ENCODE measurements at regions not wholly inside any gene's neighbourhood (a gene's known extent, or its start where the extent isn't known, plus 50 kb on each side); places are given as distances from the start of the nearest gene placed in this dataset.

GRCh38 chr2:180169474-180169873, 162.4 kb upstream of the CWC22 start:
- Mint-ChIP-seq H3K36me3 (ENCODE audit: low read depth) (no peaks in the 10 kb centered on the region), H3K27me3 (peaks cover 4% of the 10 kb centered on the region), H3K27ac (no peak overlapping the region), H3K9me3 (no peaks in the 10 kb centered on the region), H3K4me1 (no peaks in the 10 kb centered on the region), H3K4me3 (no peak overlapping the region)
- ATAC-seq (replicated peaks): no peak

GRCh38 chr2:180161415-180161814, 154.3 kb upstream of the CWC22 start:
- H3K9me3 Mint-ChIP-seq: no peaks in the 10 kb centered on the region
- peaks cover 4% of the 10 kb centered on the region for H3K27me3 Mint-ChIP-seq
- H3K4me3 Mint-ChIP-seq: no peak overlapping the region
- H3K36me3 Mint-ChIP-seq (ENCODE audit: low read depth): no peaks in the 10 kb centered on the region
- no peaks in the 10 kb centered on the region for H3K4me1 Mint-ChIP-seq
- no peak overlapping the region for H3K27ac Mint-ChIP-seq
- ATAC-seq (replicated peaks): no peak

GRCh38 chr2:180159921-180160320, 152.8 kb upstream of the CWC22 start:
- no peaks in the 10 kb centered on the region for H3K36me3 Mint-ChIP-seq (ENCODE audit: low read depth)
- ATAC-seq (replicated peaks): no peak
- H3K27me3 Mint-ChIP-seq: no peaks in the 10 kb centered on the region
- H3K9me3 Mint-ChIP-seq: no peaks in the 10 kb centered on the region
- no peaks in the 10 kb centered on the region for H3K4me1 Mint-ChIP-seq
- no peak overlapping the region for H3K4me3 Mint-ChIP-seq
- H3K27ac Mint-ChIP-seq: no peak overlapping the region

DNA sequence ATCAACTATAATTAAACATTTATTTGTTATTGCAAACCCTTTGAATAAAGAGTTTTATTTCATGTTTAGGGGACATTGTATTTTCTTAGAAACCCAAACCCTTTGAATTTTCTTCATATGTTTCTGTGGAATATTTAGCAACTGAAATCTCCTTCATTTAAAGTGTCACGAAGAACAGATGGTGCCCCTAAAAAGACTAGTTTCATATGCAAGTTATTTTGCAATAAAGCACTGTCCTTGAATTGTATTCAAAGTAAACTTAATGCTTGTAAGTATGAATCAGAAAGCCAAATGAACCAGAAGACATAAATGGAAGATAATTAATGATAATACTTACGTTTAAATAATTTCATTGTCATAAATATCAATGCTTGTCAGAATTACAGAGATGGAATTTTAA, 151.9 kb upstream of the CWC22 start:
- Mint-ChIP-seq H3K27ac (no peak overlapping the region), H3K4me1 (no peaks in the 10 kb centered on the region), H3K4me3 (no peak overlapping the region), H3K9me3 (no peaks in the 10 kb centered on the region), H3K36me3 (ENCODE audit: low read depth) (no peaks in the 10 kb centered on the region), H3K27me3 (no peaks in the 10 kb centered on the region)
- no peak for ATAC-seq (replicated peaks)

GRCh38 chr2:180156651-180157050, 149.6 kb upstream of the CWC22 start:
- Mint-ChIP-seq H3K27me3 (no peaks in the 10 kb centered on the region), H3K4me3 (no peak overlapping the region), H3K9me3 (no peaks in the 10 kb centered on the region), H3K4me1 (no peaks in the 10 kb centered on the region), H3K27ac (no peak overlapping the region), H3K36me3 (ENCODE audit: low read depth) (no peaks in the 10 kb centered on the region)
- no peak for ATAC-seq (replicated peaks)

DNA sequence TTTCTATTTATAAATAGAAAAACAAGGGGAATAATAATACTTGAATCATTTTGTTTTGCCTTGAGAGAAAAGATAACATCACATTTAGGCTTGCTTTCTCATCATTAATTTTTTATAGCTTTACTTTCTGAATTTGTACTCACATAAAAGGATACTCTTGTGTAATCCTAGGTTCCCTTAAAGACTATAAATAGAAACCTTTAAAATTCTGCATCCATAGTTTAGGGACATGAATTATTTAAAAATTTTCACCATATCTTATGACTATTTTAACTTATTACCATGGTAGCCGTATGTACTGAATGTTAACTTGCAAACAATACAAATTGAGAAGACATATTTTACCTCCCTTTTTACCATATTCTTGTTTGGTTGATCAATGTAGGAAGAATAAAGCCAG, 143.5 kb upstream of the CWC22 start:
- no peak overlapping the region for H3K4me3 Mint-ChIP-seq
- H3K4me1 Mint-ChIP-seq: no peaks in the 10 kb centered on the region
- H3K9me3 Mint-ChIP-seq: no peaks in the 10 kb centered on the region
- no peak overlapping the region for H3K27ac Mint-ChIP-seq
- no peaks in the 10 kb centered on the region for H3K36me3 Mint-ChIP-seq (ENCODE audit: low read depth)
- ATAC-seq (replicated peaks): no peak
- H3K27me3 Mint-ChIP-seq: no peaks in the 10 kb centered on the region

DNA sequence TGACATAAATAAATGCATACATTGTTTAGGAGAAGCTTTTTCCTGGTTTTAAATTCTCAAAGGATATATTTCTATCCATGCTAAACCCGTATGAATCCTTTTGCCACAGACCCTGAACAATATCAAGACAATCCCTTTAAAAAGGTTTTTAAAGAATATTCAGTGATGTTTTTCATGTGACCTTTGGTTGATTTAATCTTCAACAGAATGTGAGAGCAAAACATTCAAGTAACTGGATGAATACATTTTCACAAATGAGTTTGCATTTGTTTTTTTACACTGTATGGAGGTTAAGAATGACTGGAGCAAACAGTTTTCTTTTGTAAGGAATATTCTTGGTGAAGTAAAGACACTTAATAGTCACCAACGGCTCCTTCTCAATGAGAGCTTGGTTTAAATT, 139.4 kb upstream of the CWC22 start:
- Mint-ChIP-seq H3K9me3 (no peaks in the 10 kb centered on the region), H3K4me3 (no peak overlapping the region), H3K27me3 (no peaks in the 10 kb centered on the region), H3K36me3 (ENCODE audit: low read depth) (no peaks in the 10 kb centered on the region), H3K4me1 (no peaks in the 10 kb centered on the region), H3K27ac (no peak overlapping the region)
- ATAC-seq (replicated peaks): no peak

GRCh38 chr2:180146114-180146513, 139.0 kb upstream of the CWC22 start:
- H3K4me3 Mint-ChIP-seq: no peak overlapping the region
- no peaks in the 10 kb centered on the region for H3K9me3 Mint-ChIP-seq
- no peaks in the 10 kb centered on the region for H3K4me1 Mint-ChIP-seq
- no peaks in the 10 kb centered on the region for H3K36me3 Mint-ChIP-seq (ENCODE audit: low read depth)
- no peak overlapping the region for H3K27ac Mint-ChIP-seq
- no peak for ATAC-seq (replicated peaks)
- H3K27me3 Mint-ChIP-seq: no peaks in the 10 kb centered on the region

GRCh38 chr2:180145163-180145562, 138.1 kb upstream of the CWC22 start:
- no peak overlapping the region for H3K27ac Mint-ChIP-seq
- ATAC-seq (replicated peaks): no peak
- H3K36me3 Mint-ChIP-seq (ENCODE audit: low read depth): no peaks in the 10 kb centered on the region

GRCh38 chr2:180144338-180144813, 137.3 kb upstream of the CWC22 start:
- H3K27me3 Mint-ChIP-seq: no peaks in the 10 kb centered on the region
- H3K9me3 Mint-ChIP-seq: no peaks in the 10 kb centered on the region
- no peaks in the 10 kb centered on the region for H3K4me1 Mint-ChIP-seq
- ATAC-seq (replicated peaks): no peak
- H3K36me3 Mint-ChIP-seq (ENCODE audit: low read depth): no peaks in the 10 kb centered on the region
- H3K4me3 Mint-ChIP-seq: no peak overlapping the region
- H3K27ac Mint-ChIP-seq: no peak overlapping the region

More at GRCh38 chr2:180145163-180145562, 138.1 kb upstream of the CWC22 start:
- no peaks in the 10 kb centered on the region for H3K9me3 Mint-ChIP-seq
- H3K27me3 Mint-ChIP-seq: no peaks in the 10 kb centered on the region
- no peak overlapping the region for H3K4me3 Mint-ChIP-seq
- no peaks in the 10 kb centered on the region for H3K4me1 Mint-ChIP-seq

GRCh38 chr2:180143633-180144337, 136.7 kb upstream of the CWC22 start:
- Mint-ChIP-seq H3K27ac (no peak overlapping the region), H3K4me1 (no peaks in the 10 kb centered on the region), H3K9me3 (no peaks in the 10 kb centered on the region), H3K4me3 (no peak overlapping the region), H3K27me3 (no peaks in the 10 kb centered on the region), H3K36me3 (ENCODE audit: low read depth) (no peaks in the 10 kb centered on the region)
- ATAC-seq (replicated peaks): no peak

- no peak overlapping the region for H3K27ac Mint-ChIP-seq
- H3K27me3 Mint-ChIP-seq: no peaks in the 10 kb centered on the region
- no peaks in the 10 kb centered on the region for H3K4me1 Mint-ChIP-seq
- H3K36me3 Mint-ChIP-seq (ENCODE audit: low read depth): no peaks in the 10 kb centered on the region
- no peak overlapping the region for H3K4me3 Mint-ChIP-seq
- ATAC-seq (replicated peaks): no peak
- H3K9me3 Mint-ChIP-seq: no peaks in the 10 kb centered on the region
Observed at GRCh38 chr2:180141600-180141999, 134.5 kb upstream of the CWC22 start.

- Mint-ChIP-seq H3K9me3 (no peaks in the 10 kb centered on the region), H3K27me3 (peaks cover 9% of the 10 kb centered on the region), H3K36me3 (ENCODE audit: low read depth) (no peaks in the 10 kb centered on the region), H3K27ac (no peak overlapping the region), H3K4me1 (no peaks in the 10 kb centered on the region), H3K4me3 (no peak overlapping the region)
- ATAC-seq (replicated peaks): no peak
Observed at GRCh38 chr2:180133736-180134135, 126.6 kb upstream of the CWC22 start.

- Mint-ChIP-seq H3K4me3 (no peak overlapping the region), H3K27ac (no peak overlapping the region), H3K36me3 (ENCODE audit: low read depth) (no peaks in the 10 kb centered on the region), H3K4me1 (no peaks in the 10 kb centered on the region), H3K9me3 (no peaks in the 10 kb centered on the region), H3K27me3 (peaks cover 9% of the 10 kb centered on the region)
- no peak for ATAC-seq (replicated peaks)
Observed at GRCh38 chr2:180130403-180130802, 123.3 kb upstream of the CWC22 start.

GRCh38 chr2:180128861-180129260, 121.8 kb upstream of the CWC22 start:
- Mint-ChIP-seq H3K4me1 (no peaks in the 10 kb centered on the region), H3K4me3 (no peak overlapping the region), H3K27ac (no peak overlapping the region), H3K27me3 (peaks cover 9% of the 10 kb centered on the region), H3K36me3 (ENCODE audit: low read depth) (no peaks in the 10 kb centered on the region), H3K9me3 (no peaks in the 10 kb centered on the region)
- ATAC-seq (replicated peaks): no peak
